Gastrocnemius medialis (tissue), 4 donors: ENCODE measurements at regions not wholly inside any gene's neighbourhood (a gene's known extent, or its start where the extent isn't known, plus 50 kb on each side); places are given as distances from the start of the nearest gene placed in this dataset.

Experiments
- ATAC-seq, 2 donors: fragments of 150-250 bp; one replicate each; pipeline ENCODE4 v1.9.1; 2016
- DNase-seq, 2 donors: peaks; one replicate each; pipeline ENCODE4 v3.0.0-alpha.2; 2019
- H3K27ac ChIP-seq, 4 donors: fragments of 200-600 bp; sonication (generic); 1 replicate in 1 of 4; 2 replicates in 3 of 4; pipeline ENCODE4 v1.5.1; 2016 to 2018; ENCODE audit warnings: mild to moderate bottlenecking in 2 of 4, moderate library complexity in 1 of 4
- H3K27me3 ChIP-seq, 3 donors: fragments of 200-600 bp; sonication (generic) in 2 of 3; 1 replicate in 1 of 3; 2 replicates in 2 of 3; pipeline versions ENCODE4 v1.5.1 to v1.6.0; 2016 to 2019; ENCODE audit warnings: mild to moderate bottlenecking in 1 of 3, moderate library complexity in 1 of 3
- H3K36me3 ChIP-seq, 2 donors: fragments of 200-600 bp; sonication (generic) in 1 of 2; one replicate each; pipeline ENCODE4 v1.5.1; 2017 to 2018
- H3K4me1 ChIP-seq, 2 donors: fragments of 200-600 bp; sonication (generic) in 1 of 2; one replicate each; pipeline ENCODE4 v1.5.1; 2016 to 2017; ENCODE audit warnings: mild to moderate bottlenecking in 2 of 2
- H3K4me3 ChIP-seq, 4 donors: fragments of 200-600 bp; sonication (generic) in 3 of 4; 1 replicate in 1 of 4; 2 replicates in 3 of 4; pipeline ENCODE4 v1.5.1; 2016 to 2019; ENCODE audit warnings: mild to moderate bottlenecking in 2 of 4
- H3K9me3 ChIP-seq, 3 donors: fragments of 200-600 bp; sonication (generic) in 2 of 3; 1 replicate in 1 of 3; 2 replicates in 2 of 3; pipeline ENCODE4 v1.5.1; 2016 to 2019
- CTCF ChIP-seq, 5 experiments: fragments of 450-650 bp in 3 of 5; fragments of 200-600 bp in 2 of 5; sonication (generic) in 2 of 5; IDR thresholded peaks in 4 of 5; conservative IDR thresholded peaks in 1 of 5; 1 replicate in 4 of 5; 2 replicates in 1 of 5; pipeline ENCODE4 v1.5.1; 2016 to 2019; ENCODE audit warnings: antibody characterized with exemption in 5 of 5, mild to moderate bottlenecking in 3 of 5, moderate library complexity in 3 of 5
- POLR2A ChIP-seq, 2 donors: fragments of 450-650 bp; IDR thresholded peaks; one replicate each; pipeline ENCODE4 v1.6.1; 2017; ENCODE audit warnings: antibody characterized with exemption in 2 of 2, mild to moderate bottlenecking in 2 of 2, moderate library complexity in 2 of 2
- in situ Hi-C, 4 donors: fragments of 200-750 bp; cut with MboI; loops; one replicate each; pipeline versions ENCODE4 v1.15.0 to v1.8.0; 2017; ENCODE audit warnings: low sequenced_read_pairs in 4 of 4
- intact Hi-C: fragments of 100-400 bp; cut with DNase I; formaldehyde crosslinking; loops from one replicate; pipeline ENCODE4 v1.15.1; 2023; ENCODE audit warnings: low total_unique reads

DNA sequence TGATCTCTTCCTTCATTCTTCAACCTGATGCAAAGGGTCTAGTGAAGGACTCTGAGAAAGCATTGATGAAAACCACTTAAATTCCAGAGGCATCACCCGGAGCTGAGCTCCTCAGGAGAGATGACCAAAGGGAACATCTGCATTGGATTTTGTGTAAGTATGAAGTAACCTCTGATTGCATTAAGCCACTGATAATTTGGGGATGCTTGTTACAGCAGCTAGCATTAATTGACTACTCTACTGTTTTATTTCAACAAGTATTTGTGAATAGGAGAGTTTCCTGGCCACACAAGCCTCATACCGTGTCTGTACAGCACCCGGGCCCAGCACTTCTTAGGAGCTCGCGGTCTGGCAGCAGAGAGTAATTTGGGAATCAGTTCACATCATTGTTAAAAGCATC is 250.7 kb upstream of the POU3F1 start:
- no peak for ATAC-seq
- H3K4me3 ChIP-seq, result no peak overlapping the region
- no peaks in the 10 kb centered on the region for H3K4me1 ChIP-seq
- intact Hi-C loops (no loop called here), in situ Hi-C loops (no loop called here)
- H3K36me3 ChIP-seq, result no peaks in the 10 kb centered on the region
- H3K27me3 ChIP-seq, result peaks cover 7 to 21% (median 17%) of the 10 kb centered on the region in 3 donors
- TF ChIP-seq POLR2A (IDR thresholded peaks at IDR 0.05), result no peak
- no peak for TF ChIP-seq CTCF (IDR thresholded peaks at IDR 0.05 in 4 of 5, conservative IDR thresholded peaks at IDR 0.05 in 1 of 5)
- DNase-seq, result no peak
- H3K27ac ChIP-seq, result no peak overlapping the region
- H3K9me3 ChIP-seq, result no peaks in the 10 kb centered on the region

DNA sequence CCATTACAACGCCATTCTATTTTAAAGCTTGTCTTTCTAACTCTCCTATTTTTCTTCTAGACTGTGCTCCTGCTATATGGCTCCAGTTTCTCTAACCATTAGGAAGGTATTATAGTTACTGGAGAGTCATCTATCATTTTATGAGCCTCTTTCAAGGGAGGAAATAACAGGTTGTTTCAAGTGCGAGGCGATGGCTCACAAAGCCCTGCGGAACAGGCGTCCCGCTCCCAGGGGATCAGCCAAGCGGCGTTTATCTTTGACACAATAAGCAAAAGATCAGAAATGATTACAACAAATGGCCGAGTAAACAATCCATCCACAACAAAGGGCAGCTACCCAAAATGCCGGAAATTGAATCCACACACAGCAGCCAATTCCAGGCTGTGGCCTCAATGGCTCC is 249.5 kb upstream of the POU3F1 start:
- H3K4me3 ChIP-seq, result no peak overlapping the region
- no peaks in the 10 kb centered on the region for H3K9me3 ChIP-seq
- TF ChIP-seq CTCF (IDR thresholded peaks at IDR 0.05 in 4 of 5, conservative IDR thresholded peaks at IDR 0.05 in 1 of 5) (no peak), POLR2A (IDR thresholded peaks at IDR 0.05) (no peak)
- H3K4me1 ChIP-seq, result no peaks in the 10 kb centered on the region
- no peak for ATAC-seq
- no peak overlapping the region for H3K27ac ChIP-seq
- peaks cover 7 to 21% (median 17%) of the 10 kb centered on the region in 3 donors for H3K27me3 ChIP-seq
- H3K36me3 ChIP-seq, result no peaks in the 10 kb centered on the region
- in situ Hi-C loops, result no loop called here
- no peak for DNase-seq
- intact Hi-C loops, result no loop called here

GRCh38 chr1:38293567-38293966 is 247.0 kb upstream of the POU3F1 start:
- in situ Hi-C loops (no loop called here), intact Hi-C loops (no loop called here)
- TF ChIP-seq CTCF (IDR thresholded peaks at IDR 0.05 in 4 of 5, conservative IDR thresholded peaks at IDR 0.05 in 1 of 5) (no peak), POLR2A (IDR thresholded peaks at IDR 0.05) (no peak)
- Histone ChIP-seq H3K4me3 (no peak overlapping the region), H3K4me1 (no peaks in the 10 kb centered on the region), H3K36me3 (no peaks in the 10 kb centered on the region), H3K27ac (no peak overlapping the region), H3K27me3 (peaks cover 3 to 21% (median 12%) of the 10 kb centered on the region in 3 donors), H3K9me3 (no peaks in the 10 kb centered on the region)
- DNase-seq (no peak), ATAC-seq (no peak)

- no peak for ATAC-seq
- TF ChIP-seq CTCF (IDR thresholded peaks at IDR 0.05 in 4 of 5, conservative IDR thresholded peaks at IDR 0.05 in 1 of 5) (no peak), POLR2A (IDR thresholded peaks at IDR 0.05) (no peak)
- DNase-seq, result no peak
- in situ Hi-C loops (no loop called here), intact Hi-C loops (no loop called here)
- no peaks in the 10 kb centered on the region for H3K9me3 ChIP-seq
- peaks cover 0 to 21% (median 12%) of the 10 kb centered on the region in 3 donors for H3K27me3 ChIP-seq
- no peak overlapping the region for H3K4me3 ChIP-seq
- no peaks in the 10 kb centered on the region for H3K4me1 ChIP-seq
- H3K27ac ChIP-seq, result no peak overlapping the region
- H3K36me3 ChIP-seq, result no peaks in the 10 kb centered on the region
Observed at GRCh38 chr1:38292969-38293368, 246.4 kb upstream of the POU3F1 start.

DNA sequence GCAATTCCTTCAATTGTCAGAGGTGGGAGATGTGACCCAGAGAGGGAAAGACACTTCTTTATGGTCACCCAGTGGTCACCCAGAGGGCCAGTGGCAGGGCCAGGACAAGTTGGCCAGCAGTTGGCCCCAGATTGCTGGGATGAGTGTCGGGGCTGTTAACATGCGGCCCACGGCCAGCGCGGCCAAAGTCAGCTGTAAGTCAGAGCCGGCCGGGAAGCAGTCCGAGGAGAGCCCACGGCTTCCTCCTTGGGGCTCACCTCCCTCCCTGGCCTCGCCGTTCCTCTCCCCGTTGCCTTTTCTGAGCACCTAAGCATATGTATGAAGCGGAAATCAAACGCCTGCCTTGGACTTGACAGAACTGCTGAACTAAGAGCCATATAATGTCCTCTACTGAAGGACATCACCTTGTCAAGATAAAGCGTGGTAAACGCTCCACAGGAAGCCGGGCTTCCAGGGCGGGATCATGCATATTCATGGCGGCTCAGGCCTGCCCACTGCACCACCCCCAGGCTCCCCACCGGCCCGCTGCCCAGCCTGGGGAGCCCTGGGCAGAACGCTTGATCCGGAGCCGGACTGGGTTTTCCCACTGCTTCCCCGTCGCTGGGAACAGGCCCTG is 245.4 kb upstream of the POU3F1 start:
- no peaks in the 10 kb centered on the region for H3K4me1 ChIP-seq
- ATAC-seq (no peak), DNase-seq (no peak)
- H3K4me3 ChIP-seq, result no peak overlapping the region
- in situ Hi-C loops (no loop called here), intact Hi-C loops (no loop called here)
- H3K9me3 ChIP-seq, result no peaks in the 10 kb centered on the region
- no peaks in the 10 kb centered on the region for H3K36me3 ChIP-seq
- peaks cover 0 to 17% (median 7%) of the 10 kb centered on the region in 3 donors for H3K27me3 ChIP-seq
- H3K27ac ChIP-seq, result no peak overlapping the region
- no peak for TF ChIP-seq POLR2A (IDR thresholded peaks at IDR 0.05)
- no peak for TF ChIP-seq CTCF (IDR thresholded peaks at IDR 0.05 in 4 of 5, conservative IDR thresholded peaks at IDR 0.05 in 1 of 5)
